ENCODE measurements at regions not wholly inside any gene's neighbourhood (a gene's known extent, or its start where the extent isn't known, plus 50 kb on each side); places are given as distances from the start of the nearest gene placed in this dataset.
"Not testable (repeated sequence)": the region's sequence is repeated elsewhere in the genome, so short reads cannot be mapped to it uniquely, and the experiment has no call there.

- no peaks in the 10 kb centered on the region for H3K9me3 ChIP-seq (replicated peaks)
- H3K36me3 ChIP-seq, result no peaks in the 10 kb centered on the region
- H3K4me1 ChIP-seq, result no peaks in the 10 kb centered on the region
- TF ChIP-seq CTCF (IDR thresholded peaks at IDR 0.05; ENCODE audit: borderline replicate concordance), result no peak
- intact Hi-C loops (cut with micrococcal nuclease), result no loop called here
- H3K4me3 ChIP-seq, result no peak overlapping the region
- H3K27ac ChIP-seq (replicated peaks), result no peak overlapping the region
- no peaks in the 10 kb centered on the region for H3K27me3 ChIP-seq (ENCODE audit: low read depth)
- no peak for DNase-seq
These were observed 303.6 kb upstream of the NUDT12 start for GRCh38 chr5:103866169-103866568.

GRCh38 chr5:103862398-103862797 is 299.8 kb upstream of the NUDT12 start:
- TF ChIP-seq CTCF (IDR thresholded peaks at IDR 0.05; ENCODE audit: borderline replicate concordance), result no peak
- Histone ChIP-seq H3K9me3 (replicated peaks) (no peaks in the 10 kb centered on the region), H3K27ac (replicated peaks) (no peak overlapping the region), H3K4me3 (no peak overlapping the region), H3K36me3 (no peaks in the 10 kb centered on the region), H3K4me1 (no peaks in the 10 kb centered on the region), H3K27me3 (ENCODE audit: low read depth) (no peaks in the 10 kb centered on the region)
- DNase-seq, result no peak
- intact Hi-C loops (cut with micrococcal nuclease), result no loop called here

GRCh38 chr5:103860327-103860726 is 297.7 kb upstream of the NUDT12 start:
- intact Hi-C loops (cut with micrococcal nuclease), result no loop called here
- H3K27ac ChIP-seq (replicated peaks), result no peak overlapping the region
- H3K4me3 ChIP-seq, result no peak overlapping the region
- no peak for DNase-seq
- H3K9me3 ChIP-seq (replicated peaks), result no peaks in the 10 kb centered on the region
- no peaks in the 10 kb centered on the region for H3K27me3 ChIP-seq (ENCODE audit: low read depth)
- no peaks in the 10 kb centered on the region for H3K36me3 ChIP-seq
- H3K4me1 ChIP-seq, result no peaks in the 10 kb centered on the region
- no peak for TF ChIP-seq CTCF (IDR thresholded peaks at IDR 0.05; ENCODE audit: borderline replicate concordance)

- DNase-seq; H3K36me3 ChIP-seq; intact Hi-C loops (cut with micrococcal nuclease): not testable (repeated sequence)
These were observed 295.8 kb upstream of the NUDT12 start for GRCh38 chr5:103858367-103858766.

GRCh38 chr5:103851091-103851490 is 288.5 kb upstream of the NUDT12 start:
- Histone ChIP-seq H3K9me3 (replicated peaks) (no peaks in the 10 kb centered on the region), H3K4me1 (no peaks in the 10 kb centered on the region), H3K27ac (replicated peaks) (no peak overlapping the region), H3K4me3 (no peak overlapping the region), H3K27me3 (ENCODE audit: low read depth) (no peaks in the 10 kb centered on the region), H3K36me3 (no peaks in the 10 kb centered on the region)
- no peak for DNase-seq
- TF ChIP-seq CTCF (IDR thresholded peaks at IDR 0.05; ENCODE audit: borderline replicate concordance), result no peak
- intact Hi-C loops (cut with micrococcal nuclease), result no loop called here

More at GRCh38 chr5:103858367-103858766, 295.8 kb upstream of the NUDT12 start:
- not testable (repeated sequence) for H3K4me1 ChIP-seq; H3K27ac ChIP-seq (replicated peaks); H3K9me3 ChIP-seq (replicated peaks); H3K4me3 ChIP-seq; H3K27me3 ChIP-seq (ENCODE audit: low read depth)

- Histone ChIP-seq H3K4me1 (no peaks in the 10 kb centered on the region), H3K36me3 (no peaks in the 10 kb centered on the region), H3K27me3 (ENCODE audit: low read depth) (no peaks in the 10 kb centered on the region), H3K27ac (replicated peaks) (no peak overlapping the region), H3K4me3 (no peak overlapping the region), H3K9me3 (replicated peaks) (no peaks in the 10 kb centered on the region)
- TF ChIP-seq CTCF (IDR thresholded peaks at IDR 0.05; ENCODE audit: borderline replicate concordance), result no peak
- intact Hi-C loops (cut with micrococcal nuclease), result no loop called here
- DNase-seq, result no peak
These were observed 287.3 kb upstream of the NUDT12 start for GRCh38 chr5:103849934-103850333.

Measured in left ventricle myocardium inferior (tissue), 1 donor.